ENCODE measurements at regions not wholly inside any gene's neighbourhood (a gene's known extent, or its start where the extent isn't known, plus 50 kb on each side); places are given as distances from the start of the nearest gene placed in this dataset.

DNA sequence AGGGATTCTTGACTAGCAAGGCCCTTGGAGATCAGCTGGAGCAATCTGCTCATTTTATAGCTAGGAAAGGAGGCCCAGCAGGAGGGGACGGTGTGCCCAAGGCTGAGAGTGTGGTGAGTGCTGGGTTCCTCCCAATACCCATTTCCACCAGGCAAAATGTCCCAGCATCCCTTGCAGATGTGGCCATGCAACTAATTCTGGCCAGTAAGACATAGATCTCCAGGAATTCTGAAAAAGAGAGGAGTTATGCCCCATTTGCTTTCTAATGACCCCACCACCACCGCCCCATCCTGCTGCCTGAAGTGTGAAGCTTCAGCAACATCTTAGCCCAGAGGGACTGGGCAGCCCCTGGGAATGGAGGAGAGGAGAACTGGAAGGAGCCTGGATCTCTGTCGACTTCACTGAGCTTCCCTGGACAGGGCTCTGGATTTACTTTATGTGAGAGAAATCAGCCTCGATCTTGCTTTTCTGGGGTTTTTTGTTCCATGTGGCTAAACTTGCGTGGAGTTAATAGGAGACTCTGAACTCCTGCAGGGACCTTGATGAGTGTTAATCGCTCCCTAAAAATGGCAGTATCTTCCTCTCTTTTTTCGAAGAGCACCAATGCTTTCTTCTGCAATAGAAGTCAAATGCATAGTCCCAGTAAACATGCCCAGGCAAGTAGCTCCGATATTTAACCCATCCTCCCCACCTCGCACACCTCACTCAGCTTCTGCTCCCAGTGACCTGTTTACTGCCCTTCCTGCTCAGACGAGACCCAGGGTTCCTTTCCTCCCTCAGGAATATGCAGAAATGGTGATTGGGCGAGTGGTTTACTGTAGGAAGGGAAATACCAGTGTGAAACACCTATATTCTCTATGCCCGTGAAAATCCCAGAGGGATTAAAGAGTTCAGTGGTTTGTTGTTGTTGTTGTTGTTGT lies 127.5 kb upstream of the GPR26 start:
- Mint-ChIP-seq H3K36me3 (ENCODE audit: low read depth) (no peaks in the 10 kb centered on the region), H3K27ac (no peak overlapping the region), H3K4me1 (no peaks in the 10 kb centered on the region), H3K4me3 (no peak overlapping the region), H3K9me3 (no peaks in the 10 kb centered on the region), H3K27me3 (peaks cover 33% of the 10 kb centered on the region)
- ATAC-seq (replicated peaks) = no peak

DNA sequence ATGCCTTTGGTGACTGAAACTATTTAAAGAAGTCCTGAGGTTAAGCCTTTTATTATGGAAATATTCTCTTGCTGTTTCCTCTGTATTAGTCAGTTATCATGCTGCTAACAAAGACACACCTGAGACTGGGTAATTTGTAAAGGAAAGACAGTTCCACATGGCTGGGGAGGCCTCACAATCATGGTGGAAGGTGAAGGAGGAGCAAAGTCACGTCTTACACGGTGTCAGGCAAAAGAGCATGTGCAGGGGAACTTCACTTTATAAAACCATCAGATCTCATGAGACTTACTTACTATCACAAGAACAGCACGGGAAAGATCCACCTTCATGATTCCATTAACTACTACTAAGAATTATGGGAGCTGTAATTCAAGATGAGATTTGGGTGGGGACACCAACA lies 121.2 kb upstream of the GPR26 start:
- Mint-ChIP-seq H3K4me1 (no peaks in the 10 kb centered on the region), H3K27ac (no peak overlapping the region), H3K4me3 (no peak overlapping the region), H3K36me3 (ENCODE audit: low read depth) (no peaks in the 10 kb centered on the region), H3K9me3 (peaks cover 5% of the 10 kb centered on the region), H3K27me3 (peaks cover 27% of the 10 kb centered on the region)
- ATAC-seq (replicated peaks) = no peak

DNA sequence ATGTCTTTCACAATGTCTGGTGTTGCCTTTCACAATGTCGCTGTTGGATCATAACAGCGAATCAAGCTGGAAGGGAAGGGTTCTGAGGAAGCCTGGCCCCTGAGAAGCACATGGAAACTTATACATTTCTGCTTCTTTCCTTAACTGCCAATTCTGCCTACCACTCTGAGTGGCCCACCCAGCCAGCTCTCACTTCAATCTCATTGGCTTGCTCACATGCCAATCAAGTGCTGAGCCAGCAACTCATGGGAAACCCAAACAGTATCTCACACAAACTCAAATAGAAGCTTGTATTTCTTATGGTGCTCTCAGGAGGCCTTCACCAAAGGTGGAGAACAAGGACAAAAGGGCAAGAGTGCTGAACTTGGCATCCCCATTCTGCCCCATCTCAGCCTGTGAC lies 117.4 kb upstream of the GPR26 start:
- Mint-ChIP-seq H3K9me3 (peaks cover 5% of the 10 kb centered on the region), H3K36me3 (ENCODE audit: low read depth) (no peaks in the 10 kb centered on the region), H3K4me3 (no peak overlapping the region), H3K4me1 (no peaks in the 10 kb centered on the region), H3K27me3 (peaks cover 23% of the 10 kb centered on the region), H3K27ac (no peak overlapping the region)
- no peak for ATAC-seq (replicated peaks)

DNA sequence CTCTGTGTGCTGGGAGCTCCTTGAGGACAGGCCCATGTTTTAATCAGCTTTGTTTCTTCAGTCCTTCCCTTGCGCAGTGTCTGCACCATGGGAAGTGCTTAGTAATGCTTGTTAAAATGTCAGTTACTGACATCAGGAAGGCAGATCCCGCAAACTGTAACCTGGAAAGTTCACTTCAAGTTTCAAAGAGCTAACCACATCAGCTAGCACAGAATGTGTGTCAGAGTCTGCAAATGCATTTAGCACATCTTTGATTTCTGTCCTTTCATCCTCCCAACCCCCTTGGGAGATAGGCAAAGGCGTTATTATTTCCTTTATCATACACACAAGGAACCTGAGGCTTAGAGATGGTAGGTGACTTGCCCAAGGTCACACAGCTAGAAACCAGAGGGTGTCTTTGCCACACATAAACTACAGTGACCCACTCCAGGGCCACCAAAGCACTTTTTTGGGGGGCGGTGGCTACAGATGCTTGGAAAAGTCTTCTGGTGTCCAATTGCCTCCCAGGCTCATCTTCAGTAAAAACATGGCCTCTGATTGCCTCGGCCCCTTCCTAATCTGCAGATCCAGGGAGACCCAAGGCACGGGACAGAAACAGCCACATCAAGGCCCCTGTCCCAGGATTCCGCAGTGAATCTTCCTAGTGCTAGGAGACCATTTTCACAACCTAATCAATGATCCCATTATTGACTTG lies 116.2 kb upstream of the GPR26 start:
- peaks cover 2% of the 10 kb centered on the region for H3K9me3 Mint-ChIP-seq
- H3K4me3 Mint-ChIP-seq = no peak overlapping the region
- H3K4me1 Mint-ChIP-seq = no peaks in the 10 kb centered on the region
- no peaks in the 10 kb centered on the region for H3K36me3 Mint-ChIP-seq (ENCODE audit: low read depth)
- ATAC-seq (replicated peaks) = no peak
- no peak overlapping the region for H3K27ac Mint-ChIP-seq
- peaks cover 21% of the 10 kb centered on the region for H3K27me3 Mint-ChIP-seq

DNA sequence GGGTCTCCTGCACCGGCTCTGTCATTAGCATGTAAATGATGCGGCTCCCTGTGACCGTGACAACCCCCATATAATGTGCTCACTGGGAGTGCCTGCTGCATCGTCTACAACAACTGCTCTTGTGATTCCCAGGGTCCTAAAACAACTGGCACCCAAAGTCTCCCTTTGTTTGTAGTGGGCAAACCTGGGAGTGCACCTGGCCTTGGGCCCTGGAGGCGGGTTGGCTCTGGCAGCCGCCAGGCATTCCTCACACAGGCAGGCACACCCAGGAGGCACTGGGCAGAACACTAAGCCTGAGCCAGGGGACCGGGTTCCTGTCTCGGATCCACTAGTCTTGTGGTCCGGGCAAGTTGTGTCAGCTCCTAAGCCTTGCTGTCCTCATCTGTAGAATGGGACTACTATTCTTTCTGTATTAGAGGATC lies 115.5 kb upstream of the GPR26 start:
- H3K4me3 Mint-ChIP-seq = no peak overlapping the region
- no peaks in the 10 kb centered on the region for H3K4me1 Mint-ChIP-seq
- no peak for ATAC-seq (replicated peaks)
- H3K27ac Mint-ChIP-seq = no peak overlapping the region
- peaks cover 16% of the 10 kb centered on the region for H3K27me3 Mint-ChIP-seq
- H3K9me3 Mint-ChIP-seq = no peaks in the 10 kb centered on the region
- no peaks in the 10 kb centered on the region for H3K36me3 Mint-ChIP-seq (ENCODE audit: low read depth)

DNA sequence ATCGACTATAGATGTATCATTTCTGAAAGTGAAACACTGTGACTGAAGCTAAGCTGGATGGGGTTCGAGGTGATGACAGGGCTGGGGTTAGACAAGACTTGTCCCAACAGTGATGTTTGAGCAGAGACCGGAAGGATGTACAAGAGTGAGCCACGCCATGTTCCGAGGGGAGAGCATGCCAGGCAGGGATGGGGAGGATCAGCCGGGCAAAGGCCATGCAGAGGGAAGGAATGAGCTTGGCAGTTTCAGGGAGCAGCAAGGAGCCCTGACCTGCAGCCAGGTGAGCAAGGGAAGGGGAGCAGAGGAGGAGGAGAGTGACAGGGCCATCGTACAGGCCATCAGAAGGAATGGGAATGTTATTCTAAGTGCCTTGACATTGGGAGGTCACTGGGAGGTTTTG lies 114.9 kb upstream of the GPR26 start:
- no peak for ATAC-seq (replicated peaks)
- Mint-ChIP-seq H3K9me3 (no peaks in the 10 kb centered on the region), H3K27ac (no peak overlapping the region), H3K4me1 (no peaks in the 10 kb centered on the region), H3K27me3 (peaks cover 15% of the 10 kb centered on the region), H3K36me3 (ENCODE audit: low read depth) (no peaks in the 10 kb centered on the region), H3K4me3 (no peak overlapping the region)

DNA sequence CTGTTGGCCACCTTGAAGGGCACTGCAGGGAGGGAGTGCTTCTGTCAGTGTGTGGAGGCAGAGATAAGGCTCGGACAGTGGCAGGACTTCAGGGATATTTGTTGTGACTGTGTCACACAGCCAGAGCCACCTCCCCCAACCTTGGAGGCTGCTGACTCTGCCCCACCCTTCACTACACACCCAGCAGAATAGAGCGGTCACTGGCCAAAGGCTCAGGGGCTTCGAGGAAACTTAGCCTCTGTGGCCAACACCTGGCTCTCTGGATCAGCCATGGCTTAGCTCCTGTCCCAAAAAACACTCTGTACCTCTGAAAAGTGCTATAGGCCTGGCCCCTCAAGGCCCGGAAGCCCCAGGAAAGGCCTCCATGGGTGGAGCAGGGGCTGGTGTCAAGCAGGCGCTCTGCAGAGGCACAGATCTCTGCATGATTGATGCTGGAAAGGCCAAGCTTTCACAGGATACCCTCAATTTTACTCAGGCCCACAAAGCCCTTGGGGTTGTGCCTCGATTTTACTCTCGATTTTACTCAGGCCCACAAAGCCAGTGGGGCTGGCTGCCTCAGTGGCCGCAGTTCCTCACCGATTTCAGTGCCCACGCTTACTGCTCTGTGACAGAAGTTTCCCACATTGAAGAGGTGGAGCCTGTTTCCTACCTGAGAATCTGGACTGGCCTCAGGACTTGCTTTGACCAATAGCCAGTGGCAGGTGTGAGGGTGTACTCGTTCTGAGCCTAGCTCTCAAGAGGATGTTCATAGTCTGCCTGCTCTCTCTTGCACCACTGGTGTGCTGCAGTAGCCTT lies 113.2 kb upstream of the GPR26 start:
- H3K9me3 Mint-ChIP-seq = no peaks in the 10 kb centered on the region
- no peak overlapping the region for H3K4me3 Mint-ChIP-seq
- H3K27me3 Mint-ChIP-seq = peaks cover 10% of the 10 kb centered on the region
- H3K36me3 Mint-ChIP-seq (ENCODE audit: low read depth) = no peaks in the 10 kb centered on the region
- H3K27ac Mint-ChIP-seq = no peak overlapping the region
- no peaks in the 10 kb centered on the region for H3K4me1 Mint-ChIP-seq
- ATAC-seq (replicated peaks) = no peak

DNA sequence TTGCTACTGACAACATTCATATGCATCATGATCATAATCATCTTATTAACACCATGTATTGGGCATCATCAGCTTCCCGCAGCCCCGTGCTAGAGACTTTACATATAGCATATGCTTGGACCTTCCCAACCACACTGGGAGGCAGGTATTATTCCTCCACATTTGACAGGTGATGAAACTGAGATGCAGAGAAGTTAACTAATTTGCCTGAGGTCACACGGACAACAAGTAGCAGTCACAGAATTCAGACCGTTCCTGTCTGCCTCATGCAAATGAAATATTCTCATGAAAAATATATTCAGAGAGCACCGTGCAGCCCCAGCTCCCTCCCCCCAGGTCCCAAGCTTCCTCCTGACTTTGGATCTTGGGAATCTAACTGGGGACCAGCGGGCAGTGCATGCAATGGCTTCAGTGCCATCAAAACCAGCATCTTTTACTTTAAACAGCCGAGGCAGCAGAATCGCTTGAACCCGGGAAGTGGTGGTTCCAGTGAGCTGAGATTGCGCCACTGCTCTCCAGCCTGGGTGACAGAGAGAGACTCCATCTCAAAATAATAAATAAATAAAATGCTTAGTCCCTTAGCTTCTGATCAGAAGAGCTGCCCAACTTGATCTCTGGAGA lies 112.2 kb upstream of the GPR26 start:
- no peak overlapping the region for H3K4me3 Mint-ChIP-seq
- peaks cover 5% of the 10 kb centered on the region for H3K27me3 Mint-ChIP-seq
- H3K27ac Mint-ChIP-seq = no peak overlapping the region
- H3K9me3 Mint-ChIP-seq = no peaks in the 10 kb centered on the region
- H3K4me1 Mint-ChIP-seq = no peaks in the 10 kb centered on the region
- no peaks in the 10 kb centered on the region for H3K36me3 Mint-ChIP-seq (ENCODE audit: low read depth)
- ATAC-seq (replicated peaks) = no peak

DNA sequence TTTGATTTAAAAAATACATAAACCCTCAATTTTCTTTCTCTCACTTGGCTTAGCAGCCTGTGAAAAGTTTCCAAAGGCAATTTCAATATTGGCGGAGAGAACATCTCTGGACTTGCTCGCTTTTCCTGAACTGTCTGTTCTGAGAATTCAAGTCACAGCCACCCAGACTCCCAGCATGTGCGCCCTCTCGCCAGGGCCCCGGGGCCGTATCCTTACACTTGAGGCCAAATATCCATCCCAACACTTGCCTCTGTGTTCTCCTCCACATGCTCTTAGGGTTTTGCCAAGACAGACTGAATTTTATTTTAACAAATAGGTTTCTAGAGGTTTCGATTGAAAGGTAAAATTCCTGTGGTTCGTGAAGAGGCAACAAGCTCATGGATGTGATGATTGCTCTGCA lies 111.5 kb upstream of the GPR26 start:
- Mint-ChIP-seq H3K9me3 (no peaks in the 10 kb centered on the region), H3K27ac (no peak overlapping the region), H3K4me1 (no peaks in the 10 kb centered on the region), H3K27me3 (peaks cover 8% of the 10 kb centered on the region), H3K36me3 (ENCODE audit: low read depth) (no peaks in the 10 kb centered on the region), H3K4me3 (no peak overlapping the region)
- no peak for ATAC-seq (replicated peaks)

DNA sequence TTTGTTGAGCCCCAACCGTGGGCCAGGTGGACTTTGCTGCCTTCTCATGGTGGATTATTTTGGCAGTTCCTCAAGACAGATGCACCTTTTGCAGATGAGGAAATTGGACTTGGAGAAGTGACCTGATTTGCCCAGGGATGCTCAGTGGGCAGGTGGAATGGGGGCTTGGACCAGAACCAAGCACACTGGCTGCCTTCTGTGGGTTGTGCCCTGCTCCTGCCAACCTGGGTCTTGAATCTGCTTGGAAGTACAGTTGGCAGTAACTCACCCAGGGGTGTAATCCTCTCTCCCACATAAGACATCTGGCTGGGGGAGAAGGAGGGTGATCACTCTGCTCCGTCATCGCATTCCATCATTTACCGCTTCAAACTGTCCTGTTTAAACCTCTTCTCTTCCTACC lies 110.5 kb upstream of the GPR26 start:
- Mint-ChIP-seq H3K4me3 (no peak overlapping the region), H3K27ac (no peak overlapping the region), H3K36me3 (ENCODE audit: low read depth) (no peaks in the 10 kb centered on the region), H3K27me3 (peaks cover 13% of the 10 kb centered on the region), H3K4me1 (no peaks in the 10 kb centered on the region), H3K9me3 (no peaks in the 10 kb centered on the region)
- ATAC-seq (replicated peaks) = no peak

DNA sequence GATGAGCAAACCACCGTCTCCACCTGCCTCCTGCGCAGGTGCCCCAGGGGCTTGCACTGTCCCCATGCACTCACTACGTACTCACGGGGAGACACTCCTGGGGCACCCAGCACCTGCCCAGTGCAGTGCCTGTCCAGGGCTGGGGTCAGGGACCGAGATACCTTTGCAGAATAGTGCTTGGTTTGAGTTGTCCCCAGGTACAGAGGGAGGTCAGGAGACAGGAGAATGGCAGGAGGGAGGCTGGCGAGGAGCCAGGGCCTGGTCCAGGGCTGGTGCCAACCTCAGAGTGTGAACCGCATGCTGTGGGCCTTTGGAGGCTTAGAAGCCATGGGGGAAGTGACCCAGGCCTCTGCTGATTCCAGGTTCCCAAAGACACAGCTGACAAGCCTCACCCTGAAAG lies 110.1 kb upstream of the GPR26 start:
- Mint-ChIP-seq H3K4me1 (no peaks in the 10 kb centered on the region), H3K9me3 (no peaks in the 10 kb centered on the region), H3K27me3 (peaks cover 13% of the 10 kb centered on the region), H3K4me3 (no peak overlapping the region), H3K36me3 (ENCODE audit: low read depth) (no peaks in the 10 kb centered on the region), H3K27ac (no peak overlapping the region)
- ATAC-seq (replicated peaks) = no peak

DNA sequence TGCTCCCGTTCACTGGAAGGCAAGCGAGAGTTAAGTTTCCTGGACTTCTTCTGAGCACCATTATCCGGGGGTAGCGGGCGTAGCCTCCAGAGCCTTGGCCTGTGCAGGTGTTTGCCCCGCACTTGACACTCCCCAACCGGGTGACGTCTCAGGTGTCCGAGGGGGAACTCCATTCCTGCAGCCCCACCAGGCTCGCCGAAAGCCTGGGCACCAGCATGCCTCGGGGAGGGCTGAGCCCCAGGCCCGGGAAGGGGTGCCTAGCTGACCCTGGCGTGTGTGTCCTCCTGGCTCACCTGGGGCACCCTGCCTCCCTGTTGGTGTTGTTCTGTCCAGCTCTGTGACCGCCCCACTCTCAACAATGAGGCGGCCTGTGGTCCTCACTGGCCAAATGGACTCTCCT lies 109.4 kb upstream of the GPR26 start:
- Mint-ChIP-seq H3K9me3 (no peaks in the 10 kb centered on the region), H3K4me1 (no peaks in the 10 kb centered on the region), H3K36me3 (ENCODE audit: low read depth) (no peaks in the 10 kb centered on the region), H3K27me3 (peaks cover 11% of the 10 kb centered on the region), H3K27ac (no peak overlapping the region), H3K4me3 (no peak overlapping the region)
- ATAC-seq (replicated peaks) = no peak

DNA sequence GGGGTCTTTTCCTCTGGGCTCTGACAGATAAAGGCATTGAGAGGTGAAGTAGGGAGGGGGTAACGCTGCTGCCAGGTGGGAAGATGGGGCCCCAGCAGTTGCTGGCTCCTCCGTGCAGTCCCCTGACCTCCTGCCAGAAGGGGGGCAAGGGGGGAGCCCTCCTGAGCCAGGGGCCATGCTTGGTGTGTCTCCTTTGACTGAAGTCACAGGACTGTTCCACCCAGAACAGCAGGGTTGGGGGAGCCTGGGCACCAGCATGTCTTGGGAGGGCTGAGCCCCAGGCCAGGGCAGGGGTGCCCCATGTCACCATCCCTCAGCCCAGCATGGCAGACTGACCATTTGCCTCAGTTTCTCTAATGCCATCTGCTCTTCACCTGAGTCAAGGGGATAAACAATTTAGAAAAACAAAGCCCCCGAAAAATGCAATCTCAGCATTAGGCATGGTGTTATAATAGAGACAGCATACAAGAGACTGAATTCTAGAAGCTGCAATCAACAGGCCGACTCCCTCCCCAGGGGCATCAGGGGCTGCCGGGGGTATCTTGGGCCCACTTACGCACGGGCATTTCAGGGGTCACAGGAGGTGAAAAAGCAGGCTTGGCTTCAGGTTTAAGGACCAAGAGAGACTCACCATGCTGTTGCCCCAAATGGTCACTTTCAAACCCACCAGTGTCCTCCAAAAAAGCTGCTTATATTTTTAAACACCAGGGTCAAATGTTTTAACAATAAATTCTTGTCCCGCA lies 108.6 kb upstream of the GPR26 start:
- no peak overlapping the region for H3K4me3 Mint-ChIP-seq
- H3K4me1 Mint-ChIP-seq = no peaks in the 10 kb centered on the region
- peaks cover 11% of the 10 kb centered on the region for H3K27me3 Mint-ChIP-seq
- H3K9me3 Mint-ChIP-seq = no peaks in the 10 kb centered on the region
- no peaks in the 10 kb centered on the region for H3K36me3 Mint-ChIP-seq (ENCODE audit: low read depth)
- no peak for ATAC-seq (replicated peaks)
- H3K27ac Mint-ChIP-seq = no peak overlapping the region

DNA sequence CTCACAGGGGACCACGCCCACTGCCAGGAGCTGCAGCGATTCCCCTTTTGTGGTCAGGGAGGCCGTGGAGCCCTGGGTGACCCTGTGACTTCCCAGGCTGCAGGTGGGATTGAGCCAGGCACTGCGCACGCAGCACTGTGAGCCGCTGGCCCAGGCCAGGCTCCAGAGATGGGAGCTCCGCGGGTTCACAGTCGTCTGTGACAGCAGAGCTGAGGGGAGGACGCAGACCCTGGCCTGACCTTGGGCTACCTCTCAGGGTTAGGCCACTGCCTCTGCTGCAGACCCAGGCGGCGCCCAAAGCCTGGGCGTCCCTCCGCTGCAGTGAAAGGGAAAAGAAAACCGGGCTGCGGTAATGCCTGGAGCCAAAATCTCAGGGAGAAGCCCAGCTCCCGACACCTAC lies 107.5 kb upstream of the GPR26 start:
- Mint-ChIP-seq H3K4me3 (no peak overlapping the region), H3K27me3 (peaks cover 11% of the 10 kb centered on the region), H3K36me3 (ENCODE audit: low read depth) (no peaks in the 10 kb centered on the region), H3K27ac (no peak overlapping the region), H3K4me1 (no peaks in the 10 kb centered on the region), H3K9me3 (no peaks in the 10 kb centered on the region)
- no peak for ATAC-seq (replicated peaks)

Data from activated T-helper 17 cell treated with anti-CD3 and anti-CD28 coated beads, Interleukin-2, amount 50 U/mL, for 72 hours (primary cell).